Globus pallidus (tissue), 1 donor: ENCODE measurements at regions not wholly inside any gene's neighbourhood (a gene's known extent, or its start where the extent isn't known, plus 50 kb on each side); places are given as distances from the start of the nearest gene placed in this dataset.

Source experiments
- DNase-seq: peaks from one replicate; pipeline ENCODE4 v3.0.0-alpha.2; 2015; ENCODE audit warnings: low spot score

- DNase-seq: no peak
These were observed 86.3 kb upstream of the PHLPP1 start for GRCh38 chr18:62629031-62629430.

GRCh38 chr18:62631173-62631572 is 84.2 kb upstream of the PHLPP1 start:
- DNase-seq: no peak

- DNase-seq: no peak
These were observed 82.4 kb upstream of the PHLPP1 start for GRCh38 chr18:62632788-62633455.

GRCh38 chr18:62634458-62634857 is 80.9 kb upstream of the PHLPP1 start:
- DNase-seq: no peak

- DNase-seq: no peak
These were observed 80.2 kb upstream of the PHLPP1 start for GRCh38 chr18:62634979-62635630.

GRCh38 chr18:62637403-62637802 is 77.9 kb upstream of the PHLPP1 start:
- DNase-seq: no peak

GRCh38 chr18:62637807-62638687 is 77.3 kb upstream of the PHLPP1 start:
- peak; percentile 41 for DNase-seq

- no peak for DNase-seq
These were observed 72.2 kb upstream of the PHLPP1 start for GRCh38 chr18:62643181-62643580.

GRCh38 chr18:62644773-62645172 is 70.6 kb upstream of the PHLPP1 start:
- DNase-seq: no peak

- DNase-seq: no peak
These were observed 68.2 kb upstream of the PHLPP1 start for GRCh38 chr18:62647179-62647578.

GRCh38 chr18:62648045-62648678 is 67.2 kb upstream of the PHLPP1 start:
- DNase-seq: no peak

GRCh38 chr18:62651276-62652056 is 63.9 kb upstream of the PHLPP1 start:
- no peak for DNase-seq

- peak; percentile 35 for DNase-seq
These were observed 63.2 kb upstream of the PHLPP1 start for GRCh38 chr18:62652057-62652629.

GRCh38 chr18:62655520-62656219 is 59.7 kb upstream of the PHLPP1 start:
- DNase-seq: no peak

- no peak for DNase-seq
These were observed 57.3 kb upstream of the PHLPP1 start for GRCh38 chr18:62658028-62658427.

GRCh38 chr18:62659698-62660097 is 55.6 kb upstream of the PHLPP1 start:
- no peak for DNase-seq

- DNase-seq: no peak
These were observed 54.6 kb upstream of the PHLPP1 start for GRCh38 chr18:62660691-62661090.

- DNase-seq: no peak
These were observed 51.5 kb upstream of the PHLPP1 start for GRCh38 chr18:62663731-62664336.

GRCh38 chr18:62664414-62664813 is 50.9 kb upstream of the PHLPP1 start:
- DNase-seq: no peak

GRCh38 chr18:62665188-62665587 is 50.2 kb upstream of the PHLPP1 start:
- DNase-seq: no peak
